Kidney glomerular epithelial cell (primary cell): ENCODE measurements at regions not wholly inside any gene's neighbourhood (a gene's known extent, or its start where the extent isn't known, plus 50 kb on each side); places are given as distances from the start of the nearest gene placed in this dataset.

Experiments
- DNase-seq: peaks from one replicate; lab custom pipeline; 2025; lab: John Stamatoyannopoulos, UW

DNA sequence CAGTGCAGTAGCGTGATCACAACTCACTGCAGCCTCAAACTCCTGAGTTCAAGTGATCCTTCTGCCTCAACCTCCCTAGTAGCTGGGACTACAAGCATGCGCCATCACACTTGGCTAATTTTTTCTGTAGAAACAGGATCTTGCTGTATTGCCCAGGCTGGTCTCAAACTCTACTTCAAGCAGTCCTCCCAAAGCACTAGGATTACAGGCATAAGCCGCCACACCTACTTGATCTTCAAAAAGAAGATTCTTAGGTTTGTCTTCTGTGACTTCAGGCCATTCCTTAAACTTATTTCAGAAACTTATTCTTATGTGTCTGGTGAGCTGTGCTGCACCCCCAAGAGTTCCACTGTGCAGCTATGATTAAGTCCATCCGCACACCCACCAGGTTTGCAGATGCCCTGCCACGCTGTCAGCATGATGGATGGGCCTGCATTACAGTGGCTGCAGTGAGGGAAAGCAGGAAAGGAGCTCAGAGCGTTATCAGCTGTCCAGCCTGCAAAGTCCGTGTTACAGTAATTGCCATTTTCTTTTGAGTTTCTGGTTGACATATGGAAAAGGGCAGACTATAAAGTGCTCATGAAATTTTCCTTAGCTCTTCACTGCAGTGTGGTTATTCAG, 146.6 kb downstream of the AASDH start:
- DNase-seq = peak; percentile 38

- DNase-seq = no peak
Observed at GRCh38 chr4:56238251-56238650, 149.0 kb downstream of the AASDH start.

DNA sequence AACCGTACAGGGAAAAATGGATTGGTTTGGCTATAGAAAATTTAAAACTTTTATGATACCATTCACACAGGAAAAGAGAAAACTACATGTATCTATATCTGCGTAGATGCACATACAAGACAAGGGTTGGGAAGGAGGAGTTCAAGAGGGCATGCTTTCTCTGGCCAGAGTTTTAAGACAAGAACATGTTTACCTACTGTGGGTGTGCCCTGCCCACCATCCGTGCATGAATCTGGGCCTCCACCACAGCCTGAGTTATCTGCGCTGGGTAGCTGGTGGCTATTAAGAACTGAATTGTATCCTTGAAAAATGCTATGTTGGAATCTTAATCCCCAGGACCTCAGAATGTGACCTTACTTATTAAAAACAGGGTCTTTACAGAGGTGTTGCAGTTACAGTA, 151.6 kb downstream of the AASDH start:
- no peak for DNase-seq

GRCh38 chr4:56235011-56235410, 152.3 kb downstream of the AASDH start:
- DNase-seq = no peak

GRCh38 chr4:56234098-56234497, 153.2 kb downstream of the AASDH start:
- no peak for DNase-seq

DNA sequence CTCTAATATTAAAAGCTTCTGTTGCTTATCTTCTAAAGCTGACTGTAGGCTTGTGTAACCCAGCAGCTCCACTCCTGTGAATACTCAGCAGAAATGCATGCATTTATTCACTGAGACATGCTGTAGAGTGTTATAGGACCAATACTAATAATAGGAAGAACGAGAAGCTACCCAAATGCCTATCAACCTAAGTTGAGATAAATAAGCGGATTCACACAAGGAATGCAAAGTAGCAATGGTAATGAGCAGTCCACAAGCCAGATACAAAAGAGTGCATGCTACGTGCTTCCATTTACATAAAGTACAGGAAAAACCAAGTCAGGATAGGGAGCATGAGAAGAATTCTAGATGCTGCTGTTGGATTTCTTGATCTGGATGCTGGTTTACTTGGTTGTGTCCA, 155.9 kb downstream of the AASDH start:
- no peak for DNase-seq

- no peak for DNase-seq
Observed at GRCh38 chr4:56229947-56230346, 157.3 kb downstream of the AASDH start.

- no peak for DNase-seq
Observed at GRCh38 chr4:56227301-56227835, 159.9 kb downstream of the AASDH start.

DNA sequence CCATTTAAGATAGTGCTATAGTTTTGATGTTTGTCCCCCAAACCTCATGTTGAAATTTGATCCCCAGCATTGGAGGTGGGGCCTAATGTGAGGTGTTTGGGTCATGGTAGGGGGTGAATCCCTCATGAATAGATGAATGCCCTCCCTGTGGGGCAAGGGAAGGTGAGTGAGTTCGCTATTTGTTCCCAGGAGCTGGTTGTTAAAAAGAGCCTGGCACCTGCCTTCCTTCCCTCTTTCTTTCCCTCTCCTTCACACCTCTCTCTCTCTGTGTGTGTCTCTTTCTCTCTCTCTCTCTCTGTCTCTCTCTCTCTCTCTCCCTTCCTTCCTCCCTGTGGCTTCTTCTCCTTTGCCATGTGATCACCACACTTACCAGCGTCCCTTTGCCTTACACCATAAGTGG, 160.7 kb downstream of the AASDH start:
- DNase-seq = no peak

DNA sequence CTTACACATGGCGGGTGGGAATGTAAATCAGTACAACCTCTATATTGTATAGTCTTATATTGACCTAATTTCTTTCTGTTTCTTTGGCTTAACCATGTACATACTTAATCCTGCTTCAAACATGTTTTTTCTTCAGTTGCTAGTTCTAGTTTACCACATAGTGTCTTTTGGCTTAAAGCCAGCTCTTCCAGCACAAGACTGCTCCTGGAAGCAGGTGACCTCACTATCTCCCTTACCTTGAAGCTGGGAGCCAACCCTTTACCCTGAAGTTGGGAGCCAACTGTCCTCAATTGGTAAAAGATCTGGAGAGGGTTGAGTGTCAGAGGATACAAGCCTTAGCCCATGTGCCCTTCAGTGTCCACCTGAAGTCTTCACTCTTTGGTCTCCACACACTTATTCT, 162.7 kb downstream of the AASDH start:
- no peak for DNase-seq

GRCh38 chr4:56222514-56222913, 164.8 kb downstream of the AASDH start:
- DNase-seq = no peak

- DNase-seq = no peak
Observed at GRCh38 chr4:56220261-56220660, 167.0 kb downstream of the AASDH start.

- no peak for DNase-seq
Observed at GRCh38 chr4:56219447-56219846, 167.8 kb downstream of the AASDH start.

GRCh38 chr4:56218230-56218895, 168.9 kb downstream of the AASDH start:
- no peak for DNase-seq

GRCh38 chr4:56217343-56217890, 169.9 kb downstream of the AASDH start:
- no peak for DNase-seq

- no peak for DNase-seq
Observed at GRCh38 chr4:56215901-56216300, 171.4 kb downstream of the AASDH start.

- DNase-seq = no peak
Observed at GRCh38 chr4:56215141-56215783, 172.0 kb downstream of the AASDH start.

DNA sequence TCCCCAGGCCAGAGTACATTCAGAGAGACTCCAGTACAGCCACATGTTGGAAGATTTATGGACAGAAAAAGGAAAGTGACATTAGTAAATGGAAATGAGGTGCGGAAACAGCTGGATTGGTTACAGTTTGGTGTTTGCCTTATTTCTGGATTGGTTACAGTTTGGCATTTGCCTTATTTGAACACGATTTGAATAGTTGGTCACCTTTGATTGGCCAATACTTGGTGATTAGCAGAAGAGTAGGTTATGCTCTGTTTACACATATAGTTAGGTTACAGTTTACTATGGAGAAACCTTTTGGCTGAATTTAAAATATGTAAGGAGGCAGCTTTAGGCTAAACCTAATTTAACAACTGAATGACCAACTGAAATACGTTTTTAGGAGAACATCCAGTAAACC, 173.7 kb downstream of the AASDH start:
- DNase-seq = no peak

- DNase-seq = no peak
Observed at GRCh38 chr4:56212774-56213173, 174.5 kb downstream of the AASDH start.

- DNase-seq = no peak
Observed at GRCh38 chr4:56211202-56211601, 176.1 kb downstream of the AASDH start.

DNA sequence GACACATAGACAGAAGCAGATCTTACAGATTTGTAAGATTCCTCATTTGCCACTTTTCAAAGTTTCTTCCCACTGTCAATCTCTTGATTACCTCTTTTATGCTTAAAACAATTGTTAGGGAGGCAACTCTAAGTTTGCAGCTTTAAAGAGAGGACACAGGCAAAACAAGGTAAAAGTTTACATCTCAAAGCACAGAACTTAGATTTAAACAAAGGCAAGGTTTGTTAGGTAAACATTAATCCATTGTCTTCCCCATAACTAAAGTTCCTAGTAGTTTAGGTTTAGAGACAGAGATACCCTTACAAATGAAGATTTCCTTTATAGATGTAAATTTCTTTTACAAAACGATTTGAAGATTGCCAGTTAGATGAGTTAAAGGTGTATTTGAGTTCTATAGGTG, 176.9 kb downstream of the AASDH start:
- no peak for DNase-seq

GRCh38 chr4:56209767-56210166, 177.5 kb downstream of the AASDH start:
- no peak for DNase-seq

GRCh38 chr4:56208103-56208502, 179.2 kb downstream of the AASDH start:
- no peak for DNase-seq
